ENCODE measurements at regions not wholly inside any gene's neighbourhood (a gene's known extent, or its start where the extent isn't known, plus 50 kb on each side); places are given as distances from the start of the nearest gene placed in this dataset.

GRCh38 chr11:81278991-81279390 is 1454.7 kb downstream of the FAM181B start:
- Histone ChIP-seq H3K4me3 (ENCODE audit: insufficient read depth, low read depth, low read length) (no peak overlapping the region), H3K9me1 (ENCODE audit: insufficient read depth, low read length) (no peaks in the 10 kb centered on the region), H4K5ac (ENCODE audit: low read depth, low read length) (no peak overlapping the region), H4K8ac (ENCODE audit: low read depth in 2 of 2, low read length in 2 of 2) (no peak overlapping the region), H3K9ac (ENCODE audit: low read depth, low read length) (no peak overlapping the region), H2BK5ac (ENCODE audit: low read depth, low read length, poor library complexity, severe bottlenecking) (no peak overlapping the region), H3K27ac (ENCODE audit: insufficient read depth, low read length) (no peak overlapping the region), H2AK9ac (replicated peaks; ENCODE audit: low read depth, low read length, poor library complexity) (no peak overlapping the region), H3K4ac (ENCODE audit: low read depth, low read length) (no peak overlapping the region), H3K14ac (replicated peaks; ENCODE audit: low read depth, low read length) (no peak overlapping the region), H4K20me1 (ENCODE audit: insufficient read depth, low read length) (no peaks in the 10 kb centered on the region), H4K91ac (ENCODE audit: insufficient read depth, low read depth, low read length) (no peak overlapping the region), H3K9me3 (ENCODE audit: control insufficient read depth, insufficient read depth, low read length) (no peaks in the 10 kb centered on the region), H3K56ac (ENCODE audit: extremely low read depth, insufficient read depth, low read length) (no peak overlapping the region), H3K27me3 (ENCODE audit: control insufficient read depth, insufficient read depth, low read length) (no peaks in the 10 kb centered on the region), H2AK5ac (ENCODE audit: low read depth, low read length) (no peak overlapping the region), H2AFZ (replicated peaks; ENCODE audit: low read length, poor library complexity) (no peak overlapping the region), H3K36me3 (ENCODE audit: control insufficient read depth, insufficient read depth, low read length) (no peaks in the 10 kb centered on the region), H2BK120ac (ENCODE audit: low read depth, low read length) (no peak overlapping the region), H3K18ac (ENCODE audit: low read depth, low read length) (no peak overlapping the region), H2BK20ac (ENCODE audit: low read depth, low read length) (no peak overlapping the region), H3K4me1 (ENCODE audit: control insufficient read depth, insufficient read depth, low read length) (no peaks in the 10 kb centered on the region), H3K4me2 (ENCODE audit: low read depth, low read length) (no peak overlapping the region), H2BK15ac (ENCODE audit: low read depth, low read length) (no peak overlapping the region), H3K23ac (ENCODE audit: low read depth, low read length) (no peak overlapping the region), H3K79me1 (ENCODE audit: low read depth in 1 of 2, low read length in 2 of 2) (no peaks in the 10 kb centered on the region)
- ChIA-PET POLR2A (ENCODE audit: unreplicated experiment) (no interaction called here), CTCF (no interaction called here)
- dilution Hi-C loops (cut with HindIII; ENCODE audit: low sequenced_read_pairs, unreplicated experiment) (no loop called here), intact Hi-C loops (cut with micrococcal nuclease) (no loop called here), in situ Hi-C loops (cut with MboI; ENCODE audit: low sequenced_read_pairs) (no loop called here)
- ATAC-seq (ENCODE audit: low read depth) (no peak), DNase-seq (no peak)
- 40% methylated on average over 4 of the region's 5 CpGs; no CpG with 5 or more reads in 1 of the 2 experiments for WGBS, 2 experiments (ENCODE audit: extremely low coverage in 2 of 2, insufficient read length in 1 of 2)
- no TSS peak for BruUV-seq (replicated peaks)
- TF ChIP-seq RFX5 (IDR thresholded peaks at IDR 0.05; ENCODE audit: low read depth, low read length) (no peak), ELK1 (IDR thresholded peaks at IDR 0.05; ENCODE audit: borderline replicate concordance, low read depth, low read length) (no peak), BHLHE40 (IDR thresholded peaks at IDR 0.05; ENCODE audit: low read depth, low read length) (no peak), NFE2L2 (IDR thresholded peaks at IDR 0.05; ENCODE audit: low read depth, low read length) (no peak), USF2 (IDR thresholded peaks at IDR 0.05; ENCODE audit: low read depth, low read length) (no peak), CTCF (conservative IDR thresholded peaks at IDR 0.05; ENCODE audit: low read depth, low read length) (no peak), SMC3 (IDR thresholded peaks at IDR 0.05; ENCODE audit: low read depth, low read length) (no peak), POLR2A (IDR thresholded peaks at IDR 0.05; ENCODE audit: low read depth, low read length) (no peak), MAFK (IDR thresholded peaks at IDR 0.05; ENCODE audit: low read depth, low read length) (no peak), MXI1 (IDR thresholded peaks at IDR 0.05; ENCODE audit: borderline replicate concordance, low read depth, low read length) (no peak), MAZ (IDR thresholded peaks at IDR 0.05; ENCODE audit: borderline replicate concordance, low read depth, low read length) (no peak), RAD21 (IDR thresholded peaks at IDR 0.05; ENCODE audit: low read length) (no peak), RCOR1 (IDR thresholded peaks at IDR 0.05; ENCODE audit: insufficient replicate concordance, low read length) (no peak), FOS (IDR thresholded peaks at IDR 0.05; ENCODE audit: low read depth, low read length) (no peak), CHD1 (IDR thresholded peaks at IDR 0.05; ENCODE audit: low read depth, low read length) (no peak)
